ENCODE measurements at regions not wholly inside any gene's neighbourhood (a gene's known extent, or its start where the extent isn't known, plus 50 kb on each side); places are given as distances from the start of the nearest gene placed in this dataset.

DNA sequence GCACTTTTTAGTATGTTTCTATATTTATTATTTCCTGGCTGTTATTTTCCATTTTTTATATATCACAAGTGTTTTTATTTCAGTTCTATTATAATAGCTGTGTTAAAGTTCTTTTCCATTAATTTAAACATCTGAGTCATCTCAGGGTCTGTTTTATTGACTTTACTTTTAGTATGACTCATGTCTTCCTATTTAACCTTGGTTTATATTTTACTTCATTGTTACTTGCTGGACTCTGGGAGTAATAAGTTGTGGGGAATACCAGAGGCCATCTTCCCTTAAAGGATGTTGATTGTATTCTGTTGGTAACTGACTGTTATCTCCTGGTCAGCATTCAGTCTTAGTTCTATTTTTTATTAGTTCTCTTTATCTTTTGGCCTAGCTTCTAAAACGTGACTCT, 1508.2 kb downstream of the CDH11 start:
- Histone ChIP-seq H3K9ac (ENCODE audit: low read length) (no peak overlapping the region), H3K9me3 (replicated peaks; ENCODE audit: insufficient read depth, low read length) (no peaks in the 10 kb centered on the region), H3F3A (ENCODE audit: insufficient read depth, low read length) (peaks cover 3% of the 10 kb centered on the region; the same call in 1 of the 2 replicates), H4K20me1 (ENCODE audit: insufficient read depth, low read length) (no peaks in the 10 kb centered on the region), H3K4me3 (ENCODE audit: low read length) (no peak overlapping the region), H3K27me3 (replicated peaks; ENCODE audit: insufficient read depth, low read length) (no peaks in the 10 kb centered on the region), H3K27ac (ENCODE audit: low read length) (no peak overlapping the region), H3K79me2 (ENCODE audit: low read length) (no peaks in the 10 kb centered on the region), H2AFZ (ENCODE audit: low read length) (no peak overlapping the region), H3K36me3 (replicated peaks; ENCODE audit: insufficient read depth, low read length) (no peaks in the 10 kb centered on the region), H3K4me1 (ENCODE audit: low read length) (peaks cover 10% of the 10 kb centered on the region), H3K4me2 (ENCODE audit: low read depth, low read length) (no peak overlapping the region), H3K9me2 (replicated peaks; ENCODE audit: insufficient read depth, low read length) (no peaks in the 10 kb centered on the region)
- TF ChIP-seq EZH2 (optimal IDR thresholded peaks at IDR 0.05; ENCODE audit: low read depth, low read length) (no peak), EZH2phosphoT487 (IDR thresholded peaks at IDR 0.05; ENCODE audit: low read length) (no peak)
- TF ChIP-seq, protein P1, sequence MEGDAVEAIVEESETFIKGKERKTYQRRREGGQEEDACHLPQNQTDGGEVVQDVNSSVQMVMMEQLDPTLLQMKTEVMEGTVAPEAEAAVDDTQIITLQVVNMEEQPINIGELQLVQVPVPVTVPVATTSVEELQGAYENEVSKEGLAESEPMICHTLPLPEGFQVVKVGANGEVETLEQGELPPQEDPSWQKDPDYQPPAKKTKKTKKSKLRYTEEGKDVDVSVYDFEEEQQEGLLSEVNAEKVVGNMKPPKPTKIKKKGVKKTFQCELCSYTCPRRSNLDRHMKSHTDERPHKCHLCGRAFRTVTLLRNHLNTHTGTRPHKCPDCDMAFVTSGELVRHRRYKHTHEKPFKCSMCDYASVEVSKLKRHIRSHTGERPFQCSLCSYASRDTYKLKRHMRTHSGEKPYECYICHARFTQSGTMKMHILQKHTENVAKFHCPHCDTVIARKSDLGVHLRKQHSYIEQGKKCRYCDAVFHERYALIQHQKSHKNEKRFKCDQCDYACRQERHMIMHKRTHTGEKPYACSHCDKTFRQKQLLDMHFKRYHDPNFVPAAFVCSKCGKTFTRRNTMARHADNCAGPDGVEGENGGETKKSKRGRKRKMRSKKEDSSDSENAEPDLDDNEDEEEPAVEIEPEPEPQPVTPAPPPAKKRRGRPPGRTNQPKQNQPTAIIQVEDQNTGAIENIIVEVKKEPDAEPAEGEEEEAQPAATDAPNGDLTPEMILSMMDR (IDR thresholded peaks at IDR 0.05; ENCODE audit: low read length): no peak
- DNase-seq: no peak

DNA sequence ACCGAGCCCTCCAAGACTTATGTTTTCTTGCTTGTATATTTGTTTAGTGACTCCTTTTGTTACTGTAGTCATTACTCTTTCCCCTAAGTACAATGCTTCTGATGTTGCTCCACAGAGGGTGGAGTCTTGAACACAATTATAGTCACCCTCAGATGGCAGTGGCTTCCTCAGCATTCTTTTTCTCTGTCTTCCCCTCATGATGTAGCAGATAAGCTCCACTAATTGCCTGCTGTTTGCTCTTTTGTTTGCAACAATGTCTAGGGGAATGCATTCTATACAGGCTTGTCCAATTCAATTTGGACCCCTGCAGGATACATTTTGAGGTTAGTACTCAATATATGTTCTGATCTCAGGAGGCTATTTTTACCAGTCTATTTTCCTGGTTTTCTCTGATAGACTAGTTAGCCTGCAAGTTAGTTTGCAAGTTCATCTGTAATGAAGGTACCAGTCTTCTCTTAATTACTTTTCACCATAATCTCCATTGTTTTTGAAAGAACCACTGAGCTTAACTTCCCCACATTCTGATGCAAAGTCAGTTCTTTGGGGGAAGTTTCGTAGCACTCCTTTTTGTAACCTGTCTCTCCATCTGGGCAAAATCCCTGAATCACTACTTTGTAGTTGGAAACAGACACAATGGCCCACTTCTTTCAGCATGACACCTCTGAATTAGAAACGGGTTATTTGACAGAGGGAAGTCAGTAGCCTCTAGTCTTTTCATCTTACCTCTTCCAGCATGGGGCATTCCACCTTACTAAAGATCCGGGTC, 1509.2 kb downstream of the CDH11 start:
- Histone ChIP-seq H3K27me3 (replicated peaks; ENCODE audit: insufficient read depth, low read length) (no peaks in the 10 kb centered on the region), H3K79me2 (ENCODE audit: low read length) (no peaks in the 10 kb centered on the region), H4K20me1 (ENCODE audit: insufficient read depth, low read length) (no peaks in the 10 kb centered on the region), H3K4me3 (ENCODE audit: low read length) (no peak overlapping the region), H3K27ac (ENCODE audit: low read length) (no peak overlapping the region), H2AFZ (ENCODE audit: low read length) (no peak overlapping the region), H3K4me1 (ENCODE audit: low read length) (no peaks in the 10 kb centered on the region), H3K9me3 (replicated peaks; ENCODE audit: insufficient read depth, low read length) (no peaks in the 10 kb centered on the region), H3F3A (ENCODE audit: insufficient read depth, low read length) (no peaks in the 10 kb centered on the region), H3K9me2 (replicated peaks; ENCODE audit: insufficient read depth, low read length) (no peaks in the 10 kb centered on the region), H3K36me3 (replicated peaks; ENCODE audit: insufficient read depth, low read length) (no peaks in the 10 kb centered on the region), H3K9ac (ENCODE audit: low read length) (no peak overlapping the region), H3K4me2 (ENCODE audit: low read depth, low read length) (no peak overlapping the region)
- TF ChIP-seq, protein P1 (IDR thresholded peaks at IDR 0.05; ENCODE audit: low read length): no peak
- no peak for TF ChIP-seq EZH2 (optimal IDR thresholded peaks at IDR 0.05; ENCODE audit: low read depth, low read length)
- TF ChIP-seq EZH2phosphoT487 (IDR thresholded peaks at IDR 0.05; ENCODE audit: low read length): no peak
- DNase-seq: no peak

DNA sequence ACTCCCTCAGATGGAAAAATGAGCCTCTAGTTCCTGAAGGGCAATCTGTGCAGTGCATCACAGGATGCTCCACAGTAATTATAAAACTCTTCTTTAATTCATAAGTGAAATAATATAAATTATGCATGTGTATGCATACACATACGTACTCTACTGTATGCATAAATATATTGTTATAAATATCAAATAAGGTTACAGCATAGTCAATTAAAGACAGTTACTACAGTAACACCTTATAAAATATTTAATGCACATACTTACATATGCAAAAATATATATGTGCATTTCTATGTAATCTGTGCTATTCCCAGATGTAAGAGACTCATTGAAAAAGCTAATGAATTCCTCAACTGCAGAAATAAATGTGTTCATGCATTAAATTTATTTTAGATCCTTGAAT, 1515.1 kb downstream of the CDH11 start:
- Histone ChIP-seq H3K9me2 (replicated peaks; ENCODE audit: insufficient read depth, low read length) (no peaks in the 10 kb centered on the region), H3K27me3 (replicated peaks; ENCODE audit: insufficient read depth, low read length) (no peaks in the 10 kb centered on the region), H3K4me1 (ENCODE audit: low read length) (no peaks in the 10 kb centered on the region), H3K9me3 (replicated peaks; ENCODE audit: insufficient read depth, low read length) (no peaks in the 10 kb centered on the region), H4K20me1 (ENCODE audit: insufficient read depth, low read length) (no peaks in the 10 kb centered on the region), H3F3A (ENCODE audit: insufficient read depth, low read length) (no peaks in the 10 kb centered on the region), H3K36me3 (replicated peaks; ENCODE audit: insufficient read depth, low read length) (no peaks in the 10 kb centered on the region), H3K4me2 (ENCODE audit: low read depth, low read length) (no peak overlapping the region), H3K4me3 (ENCODE audit: low read length) (no peak overlapping the region), H3K27ac (ENCODE audit: low read length) (no peak overlapping the region), H3K79me2 (ENCODE audit: low read length) (no peaks in the 10 kb centered on the region), H3K9ac (ENCODE audit: low read length) (no peak overlapping the region), H2AFZ (ENCODE audit: low read length) (no peak overlapping the region)
- TF ChIP-seq EZH2 (optimal IDR thresholded peaks at IDR 0.05; ENCODE audit: low read depth, low read length) (no peak), EZH2phosphoT487 (IDR thresholded peaks at IDR 0.05; ENCODE audit: low read length) (no peak)
- TF ChIP-seq, protein P1 (IDR thresholded peaks at IDR 0.05; ENCODE audit: low read length): no peak
- DNase-seq: no peak
